Mammary epithelial cell (primary cell): ENCODE measurements at regions not wholly inside any gene's neighbourhood (a gene's known extent, or its start where the extent isn't known, plus 50 kb on each side); places are given as distances from the start of the nearest gene placed in this dataset.

Source experiments
- CTCF ChIP-seq, 2 donors: IDR thresholded peaks in 1 of 2; conservative IDR thresholded peaks in 1 of 2; 2 replicates each; pipeline ENCODE4 v1.5.1; 2011 to 2012; ENCODE audit warnings: inconsistent platforms in 2 of 2, low read length in 2 of 2, mild to moderate bottlenecking in 2 of 2, control low read depth in 1 of 2, low read depth in 1 of 2; ENCODE audit not compliant: insufficient read depth in 1 of 2; ENCODE audit errors: extremely low read depth in 1 of 2
- EZH2 ChIP-seq: IDR thresholded peaks from 2 replicates; pipeline ENCODE4 v1.6.1; 2012; ENCODE audit warnings: low read length, inconsistent platforms, borderline replicate concordance

- TF ChIP-seq CTCF (conservative IDR thresholded peaks at IDR 0.05 in 1 of 2, IDR thresholded peaks at IDR 0.05 in 1 of 2; ENCODE audit: extremely low read depth in 1 of 2, insufficient read depth in 1 of 2, low read depth in 1 of 2, low read length in 2 of 2) = no peak
- TF ChIP-seq EZH2 = no peak
Measured at GRCh38 chr11:15374418-15374817, 259.7 kb downstream of the INSC start.
